Body of pancreas (tissue), 4 donors: ENCODE measurements at regions not wholly inside any gene's neighbourhood (a gene's known extent, or its start where the extent isn't known, plus 50 kb on each side); places are given as distances from the start of the nearest gene placed in this dataset.
"Not testable (repeated sequence)": the region's sequence is repeated elsewhere in the genome, so short reads cannot be mapped to it uniquely, and the experiment has no call there.

ENCODE experiments used
- POLR2A ChIP-seq, 3 donors: fragments of 450-650 bp; IDR thresholded peaks; one replicate each; pipeline ENCODE4 v1.6.1; 2016; ENCODE audit warnings: antibody characterized with exemption in 3 of 3, mild to moderate bottlenecking in 2 of 3
- TF ChIP-seq, protein P1 (sequence below), 7 experiments: fragments of 450-650 bp in 4 of 7; fragments of 200-600 bp in 3 of 7; sonication (generic) in 3 of 7; IDR thresholded peaks; one replicate each; pipeline ENCODE4 v1.5.1; 2016 to 2019; ENCODE audit warnings: antibody characterized with exemption in 7 of 7

DNA sequence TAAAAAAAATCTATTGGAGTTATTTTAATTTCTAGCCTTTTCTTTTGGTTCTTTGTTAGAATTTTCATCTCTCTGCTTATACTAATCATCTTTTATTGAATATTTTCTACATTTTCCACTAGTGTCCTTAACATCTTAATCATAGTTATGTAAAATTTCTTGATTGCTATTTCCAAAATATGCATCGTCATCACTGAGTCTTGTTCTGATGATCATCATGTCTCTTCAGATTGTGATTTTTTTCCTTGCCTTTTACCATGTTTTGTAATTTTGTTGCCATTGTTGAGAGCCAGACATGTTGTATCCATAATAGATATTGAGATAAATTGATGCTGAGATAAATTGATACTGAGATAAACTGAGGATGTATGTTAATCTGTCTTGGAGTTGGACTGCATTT lies 919.1 kb upstream of the FOXG1 start:
- TF ChIP-seq, protein P1, sequence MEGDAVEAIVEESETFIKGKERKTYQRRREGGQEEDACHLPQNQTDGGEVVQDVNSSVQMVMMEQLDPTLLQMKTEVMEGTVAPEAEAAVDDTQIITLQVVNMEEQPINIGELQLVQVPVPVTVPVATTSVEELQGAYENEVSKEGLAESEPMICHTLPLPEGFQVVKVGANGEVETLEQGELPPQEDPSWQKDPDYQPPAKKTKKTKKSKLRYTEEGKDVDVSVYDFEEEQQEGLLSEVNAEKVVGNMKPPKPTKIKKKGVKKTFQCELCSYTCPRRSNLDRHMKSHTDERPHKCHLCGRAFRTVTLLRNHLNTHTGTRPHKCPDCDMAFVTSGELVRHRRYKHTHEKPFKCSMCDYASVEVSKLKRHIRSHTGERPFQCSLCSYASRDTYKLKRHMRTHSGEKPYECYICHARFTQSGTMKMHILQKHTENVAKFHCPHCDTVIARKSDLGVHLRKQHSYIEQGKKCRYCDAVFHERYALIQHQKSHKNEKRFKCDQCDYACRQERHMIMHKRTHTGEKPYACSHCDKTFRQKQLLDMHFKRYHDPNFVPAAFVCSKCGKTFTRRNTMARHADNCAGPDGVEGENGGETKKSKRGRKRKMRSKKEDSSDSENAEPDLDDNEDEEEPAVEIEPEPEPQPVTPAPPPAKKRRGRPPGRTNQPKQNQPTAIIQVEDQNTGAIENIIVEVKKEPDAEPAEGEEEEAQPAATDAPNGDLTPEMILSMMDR (IDR thresholded peaks at IDR 0.05) = not testable (repeated sequence)
- not testable (repeated sequence) for TF ChIP-seq POLR2A (IDR thresholded peaks at IDR 0.05)
